ENCODE measurements at regions not wholly inside any gene's neighbourhood (a gene's known extent, or its start where the extent isn't known, plus 50 kb on each side); places are given as distances from the start of the nearest gene placed in this dataset.
A peak's percentile ranks its signal among the peaks of the same experiment; 100 is the strongest.
"Not testable (repeated sequence)": the region's sequence is repeated elsewhere in the genome, so short reads cannot be mapped to it uniquely, and the experiment has no call there.

DNA sequence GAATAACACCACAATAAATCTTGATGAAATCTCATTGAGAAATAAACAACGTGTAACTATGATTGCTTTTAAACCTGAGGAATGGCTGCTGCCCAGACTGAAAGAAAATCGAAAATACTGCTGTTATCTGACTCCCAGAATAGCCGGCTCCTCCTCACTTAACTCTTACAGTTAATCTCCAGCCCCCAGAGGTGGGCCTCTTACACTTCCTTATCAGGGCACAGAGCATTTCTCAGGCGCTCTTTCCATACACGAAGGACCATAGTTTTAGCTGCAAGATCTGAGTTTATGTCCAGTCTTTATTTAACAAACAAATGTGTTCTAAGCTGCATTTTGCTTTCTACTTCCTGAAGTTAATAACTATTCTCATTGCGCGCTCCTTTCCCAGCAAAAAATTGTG lies 206.9 kb downstream of the MAP2K4 start:
- peak overlapping the region in 3 of 4 donors; percentile 29 to 63 (median 58) for H3K27ac ChIP-seq
- no peaks in the 10 kb centered on the region for H3K9me3 ChIP-seq
- H3K36me3 ChIP-seq = no peaks in the 10 kb centered on the region
- no peak overlapping the region for H3K4me3 ChIP-seq
- peaks cover 0 to 50% (median 42%) of the 10 kb centered on the region in 4 donors for H3K4me1 ChIP-seq
- no peaks in the 10 kb centered on the region for H3K27me3 ChIP-seq
- TF ChIP-seq POLR2A (IDR thresholded peaks at IDR 0.05) (no peak), CTCF (IDR thresholded peaks at IDR 0.05) (no peak), EP300 (IDR thresholded peaks at IDR 0.05) (no peak), POLR2AphosphoS5 (IDR thresholded peaks at IDR 0.05) (no peak)
- intact Hi-C loops (cut with DNase I) = no loop called here
- DNase-seq = no peak
- 48 to 53% methylated on average over 7 of the region's 7 CpGs for WGBS, 2 donors

DNA sequence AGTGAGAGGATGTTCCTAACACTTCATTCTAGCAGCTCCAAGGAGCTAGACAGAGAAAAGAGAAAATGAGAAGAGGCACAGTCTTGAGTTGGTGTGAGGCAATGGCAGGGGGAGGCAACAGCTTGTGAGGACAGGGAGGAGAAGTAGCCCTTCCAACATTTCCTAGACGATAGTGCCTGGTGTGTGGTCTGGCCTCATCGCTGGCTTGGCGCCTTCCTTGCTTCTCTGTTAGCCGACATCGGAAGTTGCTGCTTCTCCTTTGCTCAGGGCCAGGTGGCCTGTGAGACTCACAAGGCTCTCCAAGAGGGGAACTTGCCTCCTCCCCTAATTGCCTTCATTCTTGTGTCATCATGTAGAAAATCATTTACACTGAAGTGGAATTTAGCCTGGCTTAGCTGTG lies 208.7 kb downstream of the MAP2K4 start:
- Histone ChIP-seq H3K4me1 (peaks cover 0 to 50% (median 42%) of the 10 kb centered on the region in 4 donors), H3K4me3 (no peak overlapping the region), H3K36me3 (no peaks in the 10 kb centered on the region), H3K9me3 (no peaks in the 10 kb centered on the region), H3K27me3 (no peaks in the 10 kb centered on the region), H3K27ac (peak overlapping the region; percentile 64 to 75 (median 72))
- TF ChIP-seq CTCF (IDR thresholded peaks at IDR 0.05) (no peak), EP300 (IDR thresholded peaks at IDR 0.05) (no peak), POLR2AphosphoS5 (IDR thresholded peaks at IDR 0.05) (no peak), POLR2A (IDR thresholded peaks at IDR 0.05) (no peak)
- intact Hi-C loops (cut with DNase I) = no loop called here
- no peak for DNase-seq
- WGBS, 2 donors = 73 to 88% methylated on average over 5 of the region's 5 CpGs

- Histone ChIP-seq H3K36me3 (no peaks in the 10 kb centered on the region), H3K27me3 (no peaks in the 10 kb centered on the region), H3K27ac (peak overlapping the region; percentile 64 to 75 (median 72)), H3K4me1 (peaks cover 0 to 50% (median 42%) of the 10 kb centered on the region in 4 donors), H3K9me3 (no peaks in the 10 kb centered on the region), H3K4me3 (no peak overlapping the region)
- TF ChIP-seq POLR2AphosphoS5 (IDR thresholded peaks at IDR 0.05) (peak; percentile 81 to 92 (median 87)), POLR2A (IDR thresholded peaks at IDR 0.05) (no peak), CTCF (IDR thresholded peaks at IDR 0.05) (no peak), EP300 (IDR thresholded peaks at IDR 0.05) (peak in 2 of 4 donors; percentile 22 to 84)
- DNase-seq = no peak
- 59 to 70% methylated on average over 4 of the region's 4 CpGs for WGBS, 2 donors
- intact Hi-C loops (cut with DNase I) = loop anchor here (1.0 to 2.0 kb wide), 3 partner anchors 30 to 436 kb away; no protein-coding TSS in a partner anchor
Observed at GRCh38 chr17:12230481-12231354, 210.0 kb downstream of the MAP2K4 start.

DNA sequence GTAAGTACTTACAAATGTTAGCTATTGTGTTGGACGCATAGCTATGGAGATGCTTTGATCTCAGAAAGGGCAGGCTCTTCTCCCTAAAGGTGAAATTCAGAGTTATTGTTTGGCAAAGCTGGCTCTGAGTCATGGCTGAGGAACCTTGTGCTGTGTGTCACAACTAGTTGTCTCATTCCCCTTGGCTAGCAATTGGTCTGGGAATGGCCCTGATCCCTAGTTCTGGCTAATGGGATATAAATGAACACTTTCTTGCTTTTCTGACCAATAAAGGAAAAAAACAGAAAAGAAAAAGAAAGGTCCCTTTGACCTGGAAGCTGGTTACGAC lies 210.6 kb downstream of the MAP2K4 start:
- WGBS, 2 donors = 84 to 88% methylated on average over 2 of the region's 2 CpGs
- DNase-seq = peak; percentile 81
- peaks cover 0 to 50% (median 42%) of the 10 kb centered on the region in 4 donors for H3K4me1 ChIP-seq
- H3K27me3 ChIP-seq = no peaks in the 10 kb centered on the region
- TF ChIP-seq POLR2A (IDR thresholded peaks at IDR 0.05) = no peak
- TF ChIP-seq EP300 (IDR thresholded peaks at IDR 0.05) = peak in 1 of 4 donors; percentile 16
- no peak for TF ChIP-seq CTCF (IDR thresholded peaks at IDR 0.05)
- TF ChIP-seq POLR2AphosphoS5 (IDR thresholded peaks at IDR 0.05) = peak in 3 of 4 donors; percentile 4 to 49 (median 27)
- H3K36me3 ChIP-seq = no peaks in the 10 kb centered on the region
- no peaks in the 10 kb centered on the region for H3K9me3 ChIP-seq
- H3K4me3 ChIP-seq = no peak overlapping the region
- intact Hi-C loops (cut with DNase I) = loop anchor here (1.0 to 2.0 kb wide), 3 partner anchors 31 to 435 kb away; no protein-coding TSS in a partner anchor
- H3K27ac ChIP-seq = peak overlapping the region; percentile 64 to 75 (median 72)

DNA sequence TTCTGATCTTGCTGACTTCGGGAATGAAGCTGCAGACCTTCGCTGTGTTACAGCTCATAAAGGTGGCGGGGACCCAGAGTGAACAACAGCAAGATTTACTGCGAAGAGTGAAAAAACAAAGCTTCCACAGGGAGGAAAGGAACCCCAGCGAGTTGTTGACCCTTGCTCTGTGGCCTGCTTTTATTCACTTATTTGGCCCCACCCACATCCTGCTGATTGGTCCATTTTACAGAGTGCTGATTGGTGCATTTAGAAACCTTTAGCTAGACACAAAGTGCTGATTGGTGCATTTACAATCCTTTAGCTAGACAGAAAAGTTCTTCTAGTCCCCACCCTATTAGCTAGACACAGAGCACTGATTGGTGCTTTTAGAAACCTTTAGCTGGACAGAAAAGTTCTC lies 218.3 kb downstream of the MAP2K4 start:
- H3K4me1 ChIP-seq = peaks cover 0 to 24% (median 18%) of the 10 kb centered on the region in 4 donors
- WGBS, 2 donors = 90 to 94% methylated on average over 5 of the region's 5 CpGs
- intact Hi-C loops (cut with DNase I); H3K4me3 ChIP-seq; H3K27ac ChIP-seq; H3K27me3 ChIP-seq; DNase-seq; H3K36me3 ChIP-seq; H3K9me3 ChIP-seq: not testable (repeated sequence)
